SK-N-MC (cell line): ENCODE measurements at regions not wholly inside any gene's neighbourhood (a gene's known extent, or its start where the extent isn't known, plus 50 kb on each side); places are given as distances from the start of the nearest gene placed in this dataset.

Source experiments
- EZH2 ChIP-seq: fragments of 200-600 bp; sonication (generic); IDR thresholded peaks from one replicate; pipeline ENCODE4 v1.6.1; 2017; ENCODE audit warnings: antibody characterized with exemption
- POLR2AphosphoS5 ChIP-seq: IDR thresholded peaks from 2 replicates; pipeline ENCODE4 v1.6.1; 2012; ENCODE audit warnings: mild to moderate bottlenecking, low read depth, low read length, borderline replicate concordance

DNA sequence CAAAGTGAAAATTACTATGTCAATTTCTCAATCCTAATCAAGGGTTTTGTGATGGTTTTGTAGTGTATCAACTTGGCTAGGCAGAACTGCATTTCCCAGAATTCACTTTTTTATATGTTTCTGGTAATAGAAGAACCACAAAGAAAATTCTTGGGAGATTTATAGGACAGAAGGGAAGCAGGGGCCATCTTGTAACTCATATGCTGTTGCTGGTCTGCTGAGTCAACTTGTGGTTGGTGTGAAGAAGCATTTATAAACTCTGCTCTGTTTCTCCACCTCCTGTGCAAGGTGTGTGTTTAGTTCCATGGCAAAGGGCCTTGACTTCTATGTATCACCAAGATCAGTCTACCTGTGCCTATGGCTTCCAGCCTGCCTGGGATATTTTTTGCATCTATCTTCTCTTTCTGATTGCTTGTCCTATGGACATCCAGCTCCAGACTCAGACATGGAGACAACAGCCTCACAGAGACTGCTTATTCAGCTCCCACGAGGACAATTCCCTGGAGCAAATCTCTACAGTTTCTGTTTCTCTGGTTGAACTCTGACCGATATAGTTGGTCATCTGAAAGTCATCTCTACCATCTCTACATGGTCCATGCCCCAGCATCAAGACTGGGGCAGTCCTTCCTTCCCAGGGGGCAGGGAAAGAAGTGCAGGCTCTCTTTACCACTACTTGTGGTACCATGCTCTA lies 364.3 kb upstream of the DDHD1 start:
- TF ChIP-seq POLR2AphosphoS5 (no peak), EZH2 (no peak)
